Neural progenitor cell (in vitro differentiated cells): ENCODE measurements at regions not wholly inside any gene's neighbourhood (a gene's known extent, or its start where the extent isn't known, plus 50 kb on each side); places are given as distances from the start of the nearest gene placed in this dataset.

Experiments
- EZH2 ChIP-seq: fragments of 200-600 bp; sonication (generic); IDR thresholded peaks from 2 replicates; pipeline ENCODE4 v1.6.1; 2017; ENCODE audit warnings: antibody characterized with exemption, mild to moderate bottlenecking, moderate library complexity
- TF ChIP-seq, protein P1 (sequence below): fragments of 200-600 bp; sonication (generic); IDR thresholded peaks from 2 replicates; pipeline ENCODE4 v1.5.1; 2017; ENCODE audit warnings: antibody characterized with exemption, mild to moderate bottlenecking

- TF ChIP-seq EZH2 = no peak
- TF ChIP-seq, protein P1, sequence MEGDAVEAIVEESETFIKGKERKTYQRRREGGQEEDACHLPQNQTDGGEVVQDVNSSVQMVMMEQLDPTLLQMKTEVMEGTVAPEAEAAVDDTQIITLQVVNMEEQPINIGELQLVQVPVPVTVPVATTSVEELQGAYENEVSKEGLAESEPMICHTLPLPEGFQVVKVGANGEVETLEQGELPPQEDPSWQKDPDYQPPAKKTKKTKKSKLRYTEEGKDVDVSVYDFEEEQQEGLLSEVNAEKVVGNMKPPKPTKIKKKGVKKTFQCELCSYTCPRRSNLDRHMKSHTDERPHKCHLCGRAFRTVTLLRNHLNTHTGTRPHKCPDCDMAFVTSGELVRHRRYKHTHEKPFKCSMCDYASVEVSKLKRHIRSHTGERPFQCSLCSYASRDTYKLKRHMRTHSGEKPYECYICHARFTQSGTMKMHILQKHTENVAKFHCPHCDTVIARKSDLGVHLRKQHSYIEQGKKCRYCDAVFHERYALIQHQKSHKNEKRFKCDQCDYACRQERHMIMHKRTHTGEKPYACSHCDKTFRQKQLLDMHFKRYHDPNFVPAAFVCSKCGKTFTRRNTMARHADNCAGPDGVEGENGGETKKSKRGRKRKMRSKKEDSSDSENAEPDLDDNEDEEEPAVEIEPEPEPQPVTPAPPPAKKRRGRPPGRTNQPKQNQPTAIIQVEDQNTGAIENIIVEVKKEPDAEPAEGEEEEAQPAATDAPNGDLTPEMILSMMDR = no peak
Measured at GRCh38 chr4:11590132-11590531, 161.4 kb upstream of the HS3ST1 start.
